ENCODE measurements at regions not wholly inside any gene's neighbourhood (a gene's known extent, or its start where the extent isn't known, plus 50 kb on each side); places are given as distances from the start of the nearest gene placed in this dataset.
"Not testable (repeated sequence)": the region's sequence is repeated elsewhere in the genome, so short reads cannot be mapped to it uniquely, and the experiment has no call there.

- no peak for DNase-seq
Measured at GRCh38 chr5:124614836-124615385, 131.5 kb downstream of the ZNF608 start.

DNA sequence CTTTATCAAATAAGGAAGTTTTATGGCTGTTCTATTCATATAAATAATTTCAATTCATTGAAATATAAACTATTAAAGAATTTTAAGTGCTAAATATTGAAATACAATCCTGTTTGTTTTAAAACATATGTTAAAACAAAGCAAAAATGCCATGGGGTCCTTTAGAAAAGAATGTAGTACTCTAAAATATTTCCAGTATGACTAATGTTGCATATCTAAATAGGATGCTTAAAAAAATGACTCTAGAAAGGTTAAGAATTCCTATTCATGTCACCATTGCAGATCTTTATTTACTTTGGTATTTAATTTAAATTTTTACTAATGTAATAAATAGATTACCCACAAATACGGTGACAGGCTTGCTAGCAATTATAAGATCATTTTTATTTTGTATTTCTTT lies 132.3 kb downstream of the ZNF608 start:
- no peak for DNase-seq

DNA sequence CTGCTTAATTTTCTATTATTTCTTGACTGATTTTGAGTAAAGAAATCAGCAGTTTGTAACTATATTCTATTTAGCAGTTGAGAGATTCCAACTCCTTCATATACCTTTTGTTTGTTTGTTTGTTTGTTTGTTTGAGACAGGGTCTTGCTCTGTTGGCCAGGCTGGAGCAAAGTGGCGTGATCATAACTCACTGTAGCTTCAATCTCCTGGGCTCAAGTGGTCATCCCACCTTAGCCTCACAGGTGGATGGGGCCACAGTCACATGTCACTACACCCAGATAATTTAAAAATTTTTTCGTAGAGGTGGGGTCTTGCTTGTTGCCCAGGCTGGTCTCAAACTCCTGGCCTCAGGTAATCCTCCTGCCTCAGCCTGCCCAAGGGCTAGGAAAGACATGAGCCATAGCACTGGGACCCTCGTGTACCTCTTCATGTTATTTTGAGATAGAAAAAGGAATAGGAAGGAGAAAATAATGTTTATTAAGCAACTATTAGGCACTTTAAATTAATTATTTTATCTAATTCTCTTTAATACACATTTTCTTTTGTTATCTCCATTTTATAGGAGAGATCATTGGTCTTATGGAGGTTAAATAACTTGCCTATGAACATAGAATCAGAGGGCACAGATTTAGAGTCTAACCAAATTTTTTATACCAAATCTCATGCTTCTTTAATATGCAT lies 133.0 kb downstream of the ZNF608 start:
- no peak for DNase-seq

- no peak for DNase-seq
Measured at GRCh38 chr5:124612023-124612422, 134.4 kb downstream of the ZNF608 start.

DNA sequence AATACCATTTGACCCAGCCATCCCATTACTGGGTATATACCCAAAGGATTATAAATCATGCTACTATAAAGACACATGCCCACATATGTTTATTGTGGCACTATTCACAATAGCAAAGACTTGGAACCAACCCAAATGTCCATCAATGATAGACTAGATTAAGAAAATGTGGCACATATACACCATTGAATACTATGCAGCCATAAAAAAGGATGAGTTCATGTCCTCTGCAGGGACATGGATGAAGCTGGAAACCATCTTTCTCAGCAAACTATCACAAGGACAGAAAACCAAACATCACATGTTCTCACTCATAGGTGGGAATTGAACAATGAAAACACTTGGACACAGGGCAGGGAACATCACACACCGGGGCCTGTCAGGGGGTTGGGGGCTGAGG lies 135.2 kb downstream of the ZNF608 start:
- DNase-seq: not testable (repeated sequence)

GRCh38 chr5:124609685-124610084 lies 136.8 kb downstream of the ZNF608 start:
- not testable (repeated sequence) for DNase-seq

DNA sequence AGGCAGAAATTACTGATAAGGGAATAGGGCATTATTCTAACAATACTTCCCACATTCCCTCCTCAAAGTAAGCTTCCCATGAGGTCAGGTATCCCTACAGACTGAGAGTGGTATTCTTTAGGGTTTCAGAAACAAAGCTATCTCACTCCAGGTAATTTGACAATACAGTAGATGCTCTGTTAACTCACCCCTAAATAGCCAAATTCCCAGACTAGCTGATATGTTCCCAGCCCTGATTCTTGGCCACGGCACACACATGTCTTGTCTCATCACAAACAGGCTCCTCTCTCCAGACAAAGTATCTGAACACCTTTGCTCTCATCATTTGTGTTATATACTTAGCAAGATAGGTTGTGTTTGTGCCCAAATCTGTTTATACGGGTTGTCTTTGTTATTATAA lies 139.9 kb downstream of the ZNF608 start:
- no peak for DNase-seq

- DNase-seq: no peak
Measured at GRCh38 chr5:124606093-124606492, 140.3 kb downstream of the ZNF608 start.

DNA sequence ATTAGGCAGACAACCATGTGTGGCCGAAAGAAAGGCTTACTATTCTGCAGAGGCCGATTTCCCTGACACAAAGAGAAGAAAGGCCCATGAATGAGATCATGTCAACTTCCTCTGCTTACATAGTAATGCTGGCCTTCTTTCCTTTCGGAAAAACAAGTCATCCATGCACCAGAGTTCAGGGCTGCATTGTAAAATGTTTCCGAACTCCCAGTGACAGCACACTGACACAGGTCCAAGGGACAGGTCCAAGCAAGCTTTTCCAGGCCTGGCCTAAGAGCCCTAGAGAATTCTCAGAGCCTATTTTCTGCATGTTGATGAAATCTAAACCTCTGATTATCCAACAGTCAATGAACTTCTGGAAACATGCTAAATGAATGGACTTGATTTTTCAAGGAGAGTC lies 140.9 kb downstream of the ZNF608 start:
- DNase-seq: no peak

- DNase-seq: no peak
Measured at GRCh38 chr5:124604419-124604818, 142.0 kb downstream of the ZNF608 start.

DNA sequence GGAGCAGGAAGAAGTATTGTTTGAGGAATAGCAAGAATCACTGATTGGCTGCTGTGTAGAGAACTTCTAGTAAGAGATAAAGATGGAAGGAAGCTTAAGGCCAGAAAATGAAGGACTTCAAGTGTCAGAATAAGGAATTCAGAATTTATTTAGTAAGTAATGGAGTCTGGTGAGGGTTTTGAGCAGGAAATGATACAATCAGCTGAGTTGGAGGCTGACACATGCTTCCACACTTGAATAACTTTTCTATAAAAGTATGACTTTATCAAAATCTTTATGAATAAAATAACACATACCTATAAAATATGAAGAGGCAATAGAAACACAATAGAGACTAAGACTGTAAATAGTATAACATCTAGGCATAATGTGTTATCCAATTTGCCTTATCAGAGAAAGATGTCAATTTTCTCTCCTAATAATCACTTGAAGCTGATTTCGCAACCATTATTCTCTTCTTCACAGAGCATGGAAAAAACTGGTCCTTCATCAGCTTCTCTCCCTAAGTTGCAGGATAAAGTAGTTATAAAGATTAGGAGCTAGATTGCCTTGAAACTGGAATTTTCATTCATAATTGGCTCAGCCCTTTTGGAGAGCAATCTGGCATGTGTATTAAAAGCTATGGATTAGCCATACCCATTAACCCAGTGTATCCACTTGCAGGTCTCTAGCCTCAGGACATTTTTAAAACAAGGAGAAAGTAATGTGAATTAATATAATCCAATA lies 143.4 kb downstream of the ZNF608 start:
- no peak for DNase-seq

DNA sequence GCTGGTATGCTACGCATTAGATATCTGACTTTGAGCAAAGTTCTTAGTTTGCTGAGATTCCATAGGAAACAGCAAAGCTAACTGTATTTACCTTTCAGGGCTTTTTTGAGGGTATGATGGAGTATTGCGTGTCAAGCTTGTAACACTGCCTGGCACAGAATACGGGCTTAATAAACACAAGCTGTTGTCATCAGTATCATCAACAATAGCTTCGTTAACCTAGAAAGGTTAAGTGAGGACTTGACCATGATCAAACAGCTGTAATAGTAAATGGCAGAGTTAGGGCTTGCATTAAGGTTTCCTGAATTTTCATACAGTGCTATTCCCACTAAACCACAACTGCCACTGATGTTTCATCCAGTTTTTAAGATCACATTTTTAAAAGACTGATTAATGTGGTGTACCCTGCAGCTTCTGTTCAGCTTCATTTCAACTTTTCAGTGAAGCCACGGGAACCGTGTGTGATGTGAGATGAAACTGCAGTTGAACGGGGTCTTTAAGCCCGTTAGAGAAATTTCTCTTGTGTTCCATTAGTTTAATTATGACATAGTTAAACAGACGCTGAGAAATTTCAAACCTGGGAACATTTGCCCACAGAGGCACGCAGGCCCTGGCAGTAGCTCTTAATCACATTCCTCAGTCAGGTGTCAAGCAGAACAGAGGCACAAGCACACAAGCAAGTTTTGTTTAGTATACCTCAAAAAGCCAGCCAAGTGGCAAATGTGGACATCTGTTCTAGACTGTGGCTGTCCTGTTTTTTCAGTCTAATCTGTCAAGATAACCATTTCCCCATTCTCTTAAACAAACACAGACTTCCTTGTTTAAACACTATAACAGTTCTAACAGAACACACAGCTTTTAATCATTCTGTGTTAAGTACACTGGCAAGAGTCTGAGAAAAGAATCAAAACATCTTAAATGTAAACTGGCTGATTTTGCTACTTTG lies 147.1 kb downstream of the ZNF608 start:
- peak; percentile 79 for DNase-seq

DNA sequence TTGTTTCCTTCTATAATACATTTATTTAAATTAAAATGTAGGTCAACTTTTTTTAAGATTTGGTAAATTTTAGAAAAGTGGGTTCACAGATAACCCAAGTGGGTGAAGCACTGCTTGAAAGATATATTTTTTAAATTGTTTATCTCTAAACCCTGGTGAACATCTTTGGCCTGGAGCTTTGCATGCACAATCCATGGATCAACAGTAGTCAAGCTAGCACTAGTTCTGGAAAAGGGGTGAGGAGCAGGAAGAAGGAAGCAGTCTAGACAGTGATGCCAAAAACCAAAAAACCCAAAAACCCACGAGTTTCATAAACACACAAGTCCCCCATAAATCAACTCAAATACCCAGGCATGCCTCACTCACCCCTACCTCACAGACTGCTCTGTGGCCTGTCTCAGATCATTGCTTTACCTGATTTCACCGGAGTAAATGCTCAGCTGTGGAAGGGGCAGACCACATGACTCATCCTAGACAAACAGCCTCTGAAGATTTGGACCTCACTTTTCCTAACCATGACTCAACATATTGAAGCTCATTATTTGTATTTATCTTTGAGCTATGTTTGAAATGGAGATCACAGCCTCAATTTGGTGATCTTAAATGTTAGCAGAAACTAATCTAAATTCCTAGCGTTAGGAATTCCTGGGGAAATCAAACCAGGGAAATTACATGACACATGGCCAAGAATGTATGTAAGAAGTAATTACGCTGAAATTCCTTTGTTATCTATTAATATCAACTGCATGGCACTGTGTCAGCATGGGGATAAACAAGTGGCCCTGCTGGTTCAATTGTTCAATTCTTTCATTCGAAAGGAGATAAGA lies 149.6 kb downstream of the ZNF608 start:
- DNase-seq: no peak

- DNase-seq: no peak
Measured at GRCh38 chr5:124593952-124594351, 152.5 kb downstream of the ZNF608 start.

DNA sequence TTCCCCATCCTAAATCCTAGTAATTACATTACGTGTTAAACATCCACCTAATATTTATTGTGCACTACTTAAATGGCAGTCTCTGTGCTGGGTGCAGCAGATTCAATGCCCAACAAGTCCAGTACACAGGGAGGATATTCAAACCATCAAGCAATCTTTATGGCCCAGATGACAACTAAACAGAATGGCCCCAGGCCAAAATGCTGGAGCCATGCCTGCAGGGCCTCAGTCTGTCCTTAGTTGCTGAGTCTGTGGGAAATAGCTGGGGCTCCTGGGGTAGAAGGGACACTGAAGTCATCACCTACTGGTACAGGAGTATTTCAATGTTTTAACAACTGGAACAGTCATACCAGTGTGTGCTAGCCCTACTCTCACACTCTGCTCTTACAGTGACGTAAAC lies 153.5 kb downstream of the ZNF608 start:
- DNase-seq: no peak

DNA sequence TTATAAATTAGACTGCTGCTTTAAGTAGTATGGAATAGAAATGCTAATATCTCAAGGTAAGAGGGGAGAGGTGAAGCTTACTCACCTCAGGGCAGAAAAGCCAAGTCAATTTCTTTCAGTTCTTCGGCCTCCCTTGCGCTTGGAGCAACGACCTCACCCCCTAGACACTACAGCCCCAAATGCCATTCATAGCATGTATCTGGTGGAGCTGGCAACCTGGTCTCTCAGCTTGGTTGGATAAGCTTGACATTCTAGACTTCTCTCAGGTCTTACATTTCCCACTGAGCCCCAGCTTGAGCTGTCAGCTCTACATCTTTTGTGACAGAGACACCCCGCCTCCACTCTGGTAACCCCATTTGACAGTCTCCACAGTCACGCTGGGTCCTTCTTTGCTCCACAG lies 154.9 kb downstream of the ZNF608 start:
- no peak for DNase-seq

DNA sequence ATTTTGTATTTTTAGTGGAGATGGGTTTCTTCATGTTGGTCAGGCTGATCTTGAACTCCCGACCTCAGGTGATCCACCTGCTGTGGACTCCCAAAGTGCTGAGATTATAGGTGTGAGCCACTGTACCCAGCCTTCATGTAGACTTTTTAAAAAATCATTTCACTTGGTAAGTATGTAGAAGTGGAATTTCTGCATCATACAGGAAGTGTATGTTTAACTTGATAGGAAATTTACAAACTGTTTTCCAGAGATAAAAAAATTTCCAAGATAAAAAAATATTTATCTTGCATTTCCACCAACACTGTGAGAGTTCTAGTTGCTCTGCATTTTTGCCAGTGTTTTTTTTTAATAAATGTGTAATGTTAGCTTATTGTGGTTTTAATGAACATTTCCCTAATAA lies 155.8 kb downstream of the ZNF608 start:
- DNase-seq: no peak

DNA sequence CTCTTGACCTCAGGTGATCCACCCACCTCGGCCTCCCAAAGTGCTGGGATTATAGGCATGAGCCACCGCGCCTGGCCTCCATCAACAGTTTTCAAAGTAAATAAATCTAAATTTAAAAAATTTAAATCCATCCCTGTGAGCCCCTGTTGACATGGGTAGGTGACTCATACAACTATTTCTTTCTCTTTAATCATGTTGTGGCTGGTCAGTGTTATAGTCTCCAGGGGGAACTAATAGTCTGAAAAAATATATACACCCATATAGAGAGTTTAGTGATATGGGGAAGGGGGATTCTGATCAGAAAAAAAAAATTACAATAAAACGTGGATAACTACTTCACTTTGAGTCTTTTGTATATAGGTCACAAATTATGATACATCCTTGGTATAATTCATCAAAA lies 159.2 kb downstream of the ZNF608 start:
- DNase-seq: no peak

GRCh38 chr5:124584991-124585715 lies 161.3 kb downstream of the ZNF608 start:
- no peak for DNase-seq

- no peak for DNase-seq
Measured at GRCh38 chr5:124583469-124584350, 162.7 kb downstream of the ZNF608 start.

DNA sequence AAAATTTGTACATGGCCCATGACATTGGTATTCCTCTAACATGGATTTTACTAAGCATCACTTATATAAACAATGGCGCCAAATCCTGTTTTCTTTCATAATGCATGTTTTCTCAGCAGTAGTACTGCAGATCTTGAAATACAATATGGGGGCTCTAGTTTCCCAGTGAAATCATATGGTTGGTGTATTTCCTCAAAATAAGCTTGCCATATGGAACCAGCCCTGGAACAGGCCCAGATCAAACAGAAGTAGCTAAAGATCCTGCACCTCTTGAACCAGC lies 163.9 kb downstream of the ZNF608 start:
- DNase-seq: no peak

Data from NCI-H2081 treated with DMSO at 0.1 percent for 48 hours (cell line).